ENCODE measurements at regions not wholly inside any gene's neighbourhood (a gene's known extent, or its start where the extent isn't known, plus 50 kb on each side); places are given as distances from the start of the nearest gene placed in this dataset.

- no peak for DNase-seq (ENCODE audit: low read depth, low spot score)
These were observed 221.8 kb upstream of the SOX4 start for GRCh38 chr6:21371676-21372171.

GRCh38 chr6:21375151-21376116 lies 218.1 kb upstream of the SOX4 start:
- DNase-seq (ENCODE audit: low read depth, low spot score) = no peak
- Histone ChIP-seq H3K27me3 (ENCODE audit: control insufficient read depth, insufficient read depth, low read length) (no peaks in the 10 kb centered on the region), H3K4me1 (ENCODE audit: control insufficient read depth, insufficient read depth, low read length) (no peaks in the 10 kb centered on the region), H3K36me3 (ENCODE audit: control insufficient read depth, insufficient read depth, low read length) (no peaks in the 10 kb centered on the region), H3K9me3 (ENCODE audit: control insufficient read depth, insufficient read depth, low read length) (no peaks in the 10 kb centered on the region), H3K4me3 (ENCODE audit: low read length) (no peak overlapping the region), H3K27ac (ENCODE audit: low read length) (no peak overlapping the region)
- WGBS (ENCODE audit: insufficient coverage, insufficient read length) = no CpG with 5 or more reads among the region's 11 CpGs

More at GRCh38 chr6:21371676-21372171, 221.8 kb upstream of the SOX4 start:
- Histone ChIP-seq H3K27ac (ENCODE audit: low read length) (no peak overlapping the region), H3K27me3 (ENCODE audit: control insufficient read depth, insufficient read depth, low read length) (no peaks in the 10 kb centered on the region), H3K36me3 (ENCODE audit: control insufficient read depth, insufficient read depth, low read length) (no peaks in the 10 kb centered on the region), H3K9me3 (ENCODE audit: control insufficient read depth, insufficient read depth, low read length) (no peaks in the 10 kb centered on the region), H3K4me3 (ENCODE audit: low read length) (no peak overlapping the region), H3K4me1 (ENCODE audit: control insufficient read depth, insufficient read depth, low read length) (peaks cover 2% of the 10 kb centered on the region; the same call in 1 of the 2 replicates)
- no CpG with 5 or more reads among the region's 6 CpGs for WGBS (ENCODE audit: insufficient coverage, insufficient read length)

DNA sequence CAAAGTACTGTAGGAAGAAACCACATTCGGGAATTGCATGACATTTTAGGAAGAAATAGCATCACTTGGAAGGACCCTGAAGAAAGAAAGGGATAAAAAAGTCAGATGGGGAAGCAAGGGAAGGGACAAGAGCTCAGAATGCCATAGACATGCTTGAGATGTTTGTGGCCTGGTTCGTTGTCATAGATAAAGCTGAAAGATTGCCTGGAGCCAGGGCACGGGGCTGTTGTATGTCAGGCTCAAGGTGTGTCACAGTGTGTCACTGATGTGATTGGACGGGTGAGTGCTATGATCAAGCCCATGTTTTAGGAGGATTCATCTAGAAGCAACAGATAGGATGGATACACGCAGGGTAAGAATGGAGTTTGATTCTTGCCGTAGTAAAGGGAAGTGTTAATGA lies 216.2 kb upstream of the SOX4 start:
- DNase-seq (ENCODE audit: low read depth, low spot score) = no peak
- WGBS (ENCODE audit: insufficient coverage, insufficient read length) = no CpG with 5 or more reads among the region's 6 CpGs
- no peaks in the 10 kb centered on the region for H3K36me3 ChIP-seq (ENCODE audit: control insufficient read depth, insufficient read depth, low read length)

GRCh38 chr6:21381331-21381963 lies 212.1 kb upstream of the SOX4 start:
- no peaks in the 10 kb centered on the region for H3K27me3 ChIP-seq (ENCODE audit: control insufficient read depth, insufficient read depth, low read length)
- no peak overlapping the region for H3K27ac ChIP-seq (ENCODE audit: low read length)
- H3K9me3 ChIP-seq (ENCODE audit: control insufficient read depth, insufficient read depth, low read length) = no peaks in the 10 kb centered on the region
- WGBS (ENCODE audit: insufficient coverage, insufficient read length) = no CpG with 5 or more reads among the region's 3 CpGs
- no peak overlapping the region for H3K4me3 ChIP-seq (ENCODE audit: low read length)
- no peaks in the 10 kb centered on the region for H3K4me1 ChIP-seq (ENCODE audit: control insufficient read depth, insufficient read depth, low read length)
- H3K36me3 ChIP-seq (ENCODE audit: control insufficient read depth, insufficient read depth, low read length) = no peaks in the 10 kb centered on the region
- no peak for DNase-seq (ENCODE audit: low read depth, low spot score)

More for the DNA sequence above, 216.2 kb upstream of the SOX4 start:
- Histone ChIP-seq H3K27ac (ENCODE audit: low read length) (no peak overlapping the region), H3K27me3 (ENCODE audit: control insufficient read depth, insufficient read depth, low read length) (no peaks in the 10 kb centered on the region), H3K4me1 (ENCODE audit: control insufficient read depth, insufficient read depth, low read length) (no peaks in the 10 kb centered on the region), H3K9me3 (ENCODE audit: control insufficient read depth, insufficient read depth, low read length) (no peaks in the 10 kb centered on the region), H3K4me3 (ENCODE audit: low read length) (no peak overlapping the region)

GRCh38 chr6:21382821-21383449 lies 210.6 kb upstream of the SOX4 start:
- Histone ChIP-seq H3K36me3 (ENCODE audit: control insufficient read depth, insufficient read depth, low read length) (no peaks in the 10 kb centered on the region), H3K27ac (ENCODE audit: low read length) (no peak overlapping the region), H3K9me3 (ENCODE audit: control insufficient read depth, insufficient read depth, low read length) (no peaks in the 10 kb centered on the region), H3K4me1 (ENCODE audit: control insufficient read depth, insufficient read depth, low read length) (no peaks in the 10 kb centered on the region), H3K4me3 (ENCODE audit: low read length) (no peak overlapping the region), H3K27me3 (ENCODE audit: control insufficient read depth, insufficient read depth, low read length) (no peaks in the 10 kb centered on the region)
- WGBS (ENCODE audit: insufficient coverage, insufficient read length) = no CpG with 5 or more reads among the region's 12 CpGs
- DNase-seq (ENCODE audit: low read depth, low spot score) = no peak

DNA sequence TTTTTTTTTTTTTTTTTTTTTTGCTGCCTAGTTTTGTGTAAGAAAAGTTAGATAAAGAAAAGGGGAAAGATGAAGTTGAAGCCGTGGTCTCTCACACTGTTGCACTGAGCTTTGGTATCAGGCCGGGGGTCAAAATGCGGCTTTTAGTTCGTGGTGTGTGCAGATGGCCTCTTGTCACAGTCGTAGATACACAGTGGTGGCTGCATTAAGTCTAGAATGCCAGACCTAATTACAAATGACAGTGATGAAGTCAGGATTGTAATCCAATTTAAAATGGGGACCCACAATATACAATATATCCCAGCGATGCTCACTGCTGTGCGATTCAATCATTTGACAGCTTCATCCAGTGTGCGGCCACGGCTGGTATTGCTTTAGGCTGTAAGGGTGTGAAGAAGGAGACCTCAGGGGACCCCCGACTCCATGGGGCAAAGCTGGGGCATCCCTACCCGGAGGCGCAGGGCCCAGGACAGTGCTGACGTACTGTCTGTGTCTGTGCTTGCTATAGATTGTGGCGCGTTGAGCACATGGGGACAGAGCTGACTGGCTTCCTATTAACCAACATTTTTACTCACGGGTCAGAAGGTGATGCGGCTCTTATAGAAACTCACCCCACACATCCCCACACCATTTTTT lies 210.0 kb upstream of the SOX4 start:
- Histone ChIP-seq H3K27me3 (ENCODE audit: control insufficient read depth, insufficient read depth, low read length) (no peaks in the 10 kb centered on the region), H3K4me1 (ENCODE audit: control insufficient read depth, insufficient read depth, low read length) (no peaks in the 10 kb centered on the region), H3K4me3 (ENCODE audit: low read length) (no peak overlapping the region), H3K9me3 (ENCODE audit: control insufficient read depth, insufficient read depth, low read length) (no peaks in the 10 kb centered on the region), H3K36me3 (ENCODE audit: control insufficient read depth, insufficient read depth, low read length) (no peaks in the 10 kb centered on the region), H3K27ac (ENCODE audit: low read length) (no peak overlapping the region)
- no CpG with 5 or more reads among the region's 17 CpGs for WGBS (ENCODE audit: insufficient coverage, insufficient read length)
- DNase-seq (ENCODE audit: low read depth, low spot score) = no peak

- Histone ChIP-seq H3K36me3 (ENCODE audit: control insufficient read depth, insufficient read depth, low read length) (no peaks in the 10 kb centered on the region), H3K4me3 (ENCODE audit: low read length) (no peak overlapping the region), H3K27ac (ENCODE audit: low read length) (no peak overlapping the region), H3K9me3 (ENCODE audit: control insufficient read depth, insufficient read depth, low read length) (no peaks in the 10 kb centered on the region), H3K4me1 (ENCODE audit: control insufficient read depth, insufficient read depth, low read length) (no peaks in the 10 kb centered on the region), H3K27me3 (ENCODE audit: control insufficient read depth, insufficient read depth, low read length) (no peaks in the 10 kb centered on the region)
- no peak for DNase-seq (ENCODE audit: low read depth, low spot score)
- no CpG with 5 or more reads among the region's 8 CpGs for WGBS (ENCODE audit: insufficient coverage, insufficient read length)
These were observed 209.3 kb upstream of the SOX4 start for GRCh38 chr6:21384216-21384615.

GRCh38 chr6:21386744-21387143 lies 206.8 kb upstream of the SOX4 start:
- H3K27me3 ChIP-seq (ENCODE audit: control insufficient read depth, insufficient read depth, low read length) = no peaks in the 10 kb centered on the region
- H3K9me3 ChIP-seq (ENCODE audit: control insufficient read depth, insufficient read depth, low read length) = no peaks in the 10 kb centered on the region
- no peak for DNase-seq (ENCODE audit: low read depth, low spot score)
- no peaks in the 10 kb centered on the region for H3K4me1 ChIP-seq (ENCODE audit: control insufficient read depth, insufficient read depth, low read length)
- no peak overlapping the region for H3K27ac ChIP-seq (ENCODE audit: low read length)
- WGBS (ENCODE audit: insufficient coverage, insufficient read length) = no CpG with 5 or more reads among the region's 2 CpGs
- no peak overlapping the region for H3K4me3 ChIP-seq (ENCODE audit: low read length)
- no peaks in the 10 kb centered on the region for H3K36me3 ChIP-seq (ENCODE audit: control insufficient read depth, insufficient read depth, low read length)

DNA sequence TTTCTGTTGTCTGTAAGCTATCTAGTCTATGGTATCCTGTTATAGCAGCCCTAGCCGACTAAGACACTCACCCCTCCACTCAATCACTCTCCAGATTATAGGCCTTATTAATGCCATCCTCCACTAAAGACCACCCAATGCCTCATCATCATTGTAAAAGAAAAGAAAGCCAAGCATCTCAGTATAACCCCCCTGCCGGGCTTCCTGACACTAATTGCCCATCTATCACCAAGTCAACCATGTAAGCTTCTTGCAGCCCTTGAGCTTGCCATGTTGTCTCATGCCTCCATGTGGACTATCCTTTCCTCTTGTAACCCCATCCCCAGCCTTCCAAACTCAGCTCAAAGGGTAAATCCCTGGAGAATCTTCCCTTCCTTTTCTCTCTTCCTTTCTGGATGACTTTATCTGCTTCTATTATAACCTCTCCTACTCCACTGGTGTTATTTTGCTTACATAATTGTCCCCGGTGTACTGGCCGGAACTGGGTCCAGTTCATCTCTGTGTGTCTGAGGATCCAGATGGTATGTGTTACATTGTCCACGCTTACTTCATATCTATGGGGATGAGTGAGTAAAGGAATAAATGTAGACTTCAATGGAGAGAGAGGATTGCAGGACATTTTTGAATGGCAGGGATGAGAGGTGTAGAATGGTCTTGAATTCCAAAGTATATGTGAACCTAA lies 202.9 kb upstream of the SOX4 start:
- Histone ChIP-seq H3K9me3 (ENCODE audit: control insufficient read depth, insufficient read depth, low read length) (no peaks in the 10 kb centered on the region), H3K27me3 (ENCODE audit: control insufficient read depth, insufficient read depth, low read length) (no peaks in the 10 kb centered on the region), H3K27ac (ENCODE audit: low read length) (no peak overlapping the region), H3K4me1 (ENCODE audit: control insufficient read depth, insufficient read depth, low read length) (no peaks in the 10 kb centered on the region), H3K36me3 (ENCODE audit: control insufficient read depth, insufficient read depth, low read length) (no peaks in the 10 kb centered on the region), H3K4me3 (ENCODE audit: low read length) (no peak overlapping the region)
- no CpG with 5 or more reads among the region's 5 CpGs for WGBS (ENCODE audit: insufficient coverage, insufficient read length)
- DNase-seq (ENCODE audit: low read depth, low spot score) = no peak

Data from iPS DF 6.9 (cell line).